Ovary (tissue), 7 donors: ENCODE measurements at regions not wholly inside any gene's neighbourhood (a gene's known extent, or its start where the extent isn't known, plus 50 kb on each side); places are given as distances from the start of the nearest gene placed in this dataset.

Experiments
- DNase-seq, 5 donors: peaks; one replicate each; pipeline ENCODE4 v3.0.0-alpha.2; 2019 to 2020
- H3K27ac ChIP-seq, 2 donors: fragments of 200-600 bp; one replicate each; pipeline versions ENCODE4 v1.5.1 to v1.8.0; 2019 to 2022
- H3K27me3 ChIP-seq: fragments of 200-600 bp; one replicate; pipeline ENCODE4 v1.8.0; 2022
- H3K36me3 ChIP-seq: fragments of 200-600 bp; sonication (generic); one replicate; pipeline ENCODE4 v1.5.1; 2019
- H3K4me1 ChIP-seq: one replicate; pipeline ENCODE4 v1.8.1; 2013; ENCODE audit warnings: mild to moderate bottlenecking, moderate library complexity; ENCODE audit not compliant: insufficient read depth
- H3K4me3 ChIP-seq: fragments of 200-600 bp; sonication (generic); one replicate; pipeline ENCODE4 v1.5.1; 2017
- H3K9me3 ChIP-seq, 2 donors: fragments of 200-600 bp in 1 of 2; sonication (generic) in 1 of 2; one replicate each; pipeline versions ENCODE4 v1.5.1 to v1.8.1; 2013 to 2019; ENCODE audit warnings: mild to moderate bottlenecking in 1 of 2, moderate library complexity in 1 of 2
- EP300 ChIP-seq: sonication (generic); formaldehyde crosslinking; IDR thresholded peaks from one replicate; pipeline ENCODE4 v1.6.1; 2017; ENCODE audit warnings: antibody characterized with exemption
- POLR2A ChIP-seq: fragments of 450-650 bp; IDR thresholded peaks from one replicate; pipeline ENCODE4 v1.6.1; 2017; ENCODE audit warnings: antibody characterized with exemption, mild to moderate bottlenecking, moderate library complexity
- WGBS, 3 donors: extraction: QIAGEN DNeasy Blood & Tissue Kit in 1 of 3; methylation state at CpG; one replicate each; pipeline versions ENCODE4 v1.1.5 to v1.1.7; 2013 to 2017; 5-methylcytosine and 5-hydroxymethylcytosine counted together
- intact Hi-C, 4 donors: fragments of 100-400 bp; cut with DNase I; formaldehyde crosslinking; loops; one replicate each; pipeline versions ENCODE4 v1.11.0 to v1.15.1; 2022 to 2023
- TF ChIP-seq, protein P1 (sequence below), 3 donors: fragments of 450-650 bp in 2 of 3; fragments of 200-600 bp in 1 of 3; IDR thresholded peaks; one replicate each; pipeline versions ENCODE4 v1.5.1 to v1.8.0; 2016 to 2022; ENCODE audit warnings: antibody characterized with exemption in 3 of 3, mild to moderate bottlenecking in 1 of 3
- donor health status: DM: no; HTN: no; CAD: no; lungs with moderate emphysema.
- donor health status: DM: no; HTN: no; CAD: no.
- donor health status: Bipolar disorder and iron deficiency.
- donor health status: DM: no; HTN: no; CAD: no.
- donor health status: DM: yes; HTN: yes; CAD: no.

- no peak overlapping the region for H3K4me3 ChIP-seq
- H3K9me3 ChIP-seq: no peaks in the 10 kb centered on the region
- no peak overlapping the region for H3K27ac ChIP-seq
- H3K4me1 ChIP-seq: peaks cover 2% of the 10 kb centered on the region
- H3K27me3 ChIP-seq: no peaks in the 10 kb centered on the region
- no peak for TF ChIP-seq EP300
- TF ChIP-seq POLR2A: no peak
- TF ChIP-seq, protein P1, sequence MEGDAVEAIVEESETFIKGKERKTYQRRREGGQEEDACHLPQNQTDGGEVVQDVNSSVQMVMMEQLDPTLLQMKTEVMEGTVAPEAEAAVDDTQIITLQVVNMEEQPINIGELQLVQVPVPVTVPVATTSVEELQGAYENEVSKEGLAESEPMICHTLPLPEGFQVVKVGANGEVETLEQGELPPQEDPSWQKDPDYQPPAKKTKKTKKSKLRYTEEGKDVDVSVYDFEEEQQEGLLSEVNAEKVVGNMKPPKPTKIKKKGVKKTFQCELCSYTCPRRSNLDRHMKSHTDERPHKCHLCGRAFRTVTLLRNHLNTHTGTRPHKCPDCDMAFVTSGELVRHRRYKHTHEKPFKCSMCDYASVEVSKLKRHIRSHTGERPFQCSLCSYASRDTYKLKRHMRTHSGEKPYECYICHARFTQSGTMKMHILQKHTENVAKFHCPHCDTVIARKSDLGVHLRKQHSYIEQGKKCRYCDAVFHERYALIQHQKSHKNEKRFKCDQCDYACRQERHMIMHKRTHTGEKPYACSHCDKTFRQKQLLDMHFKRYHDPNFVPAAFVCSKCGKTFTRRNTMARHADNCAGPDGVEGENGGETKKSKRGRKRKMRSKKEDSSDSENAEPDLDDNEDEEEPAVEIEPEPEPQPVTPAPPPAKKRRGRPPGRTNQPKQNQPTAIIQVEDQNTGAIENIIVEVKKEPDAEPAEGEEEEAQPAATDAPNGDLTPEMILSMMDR (IDR thresholded peaks at IDR 0.05): no peak
- 55 to 65% (median 63%) methylated on average over 2 of the region's 2 CpGs for WGBS, 3 donors
- DNase-seq: no peak
- H3K36me3 ChIP-seq: no peaks in the 10 kb centered on the region
- intact Hi-C loops: no loop called here
Measured at GRCh38 chr5:20370061-20370460, 382.1 kb upstream of the CDH18 start.

- no peaks in the 10 kb centered on the region for H3K9me3 ChIP-seq
- H3K27ac ChIP-seq: no peak overlapping the region
- no peaks in the 10 kb centered on the region for H3K27me3 ChIP-seq
- WGBS, 3 donors: 15 to 47% (median 27%) methylated on average over 3 of the region's 3 CpGs
- H3K4me1 ChIP-seq: peaks cover 2% of the 10 kb centered on the region
- H3K36me3 ChIP-seq: no peaks in the 10 kb centered on the region
- intact Hi-C loops: no loop called here
- TF ChIP-seq POLR2A: no peak
- TF ChIP-seq, protein P1 (IDR thresholded peaks at IDR 0.05): no peak
- no peak for TF ChIP-seq EP300
- DNase-seq: no peak
- H3K4me3 ChIP-seq: no peak overlapping the region
Measured at GRCh38 chr5:20369518-20369885, 381.5 kb upstream of the CDH18 start.

GRCh38 chr5:20368571-20369517, 380.8 kb upstream of the CDH18 start:
- 42 to 49% (median 47%) methylated on average over 3 of the region's 3 CpGs for WGBS, 3 donors
- no peaks in the 10 kb centered on the region for H3K9me3 ChIP-seq
- H3K36me3 ChIP-seq: no peaks in the 10 kb centered on the region
- TF ChIP-seq, protein P1 (IDR thresholded peaks at IDR 0.05): no peak
- TF ChIP-seq EP300: no peak
- TF ChIP-seq POLR2A: no peak
- H3K4me1 ChIP-seq: peaks cover 2% of the 10 kb centered on the region
- H3K27me3 ChIP-seq: no peaks in the 10 kb centered on the region
- intact Hi-C loops: no loop called here
- no peak overlapping the region for H3K27ac ChIP-seq
- no peak overlapping the region for H3K4me3 ChIP-seq
- no peak for DNase-seq

DNA sequence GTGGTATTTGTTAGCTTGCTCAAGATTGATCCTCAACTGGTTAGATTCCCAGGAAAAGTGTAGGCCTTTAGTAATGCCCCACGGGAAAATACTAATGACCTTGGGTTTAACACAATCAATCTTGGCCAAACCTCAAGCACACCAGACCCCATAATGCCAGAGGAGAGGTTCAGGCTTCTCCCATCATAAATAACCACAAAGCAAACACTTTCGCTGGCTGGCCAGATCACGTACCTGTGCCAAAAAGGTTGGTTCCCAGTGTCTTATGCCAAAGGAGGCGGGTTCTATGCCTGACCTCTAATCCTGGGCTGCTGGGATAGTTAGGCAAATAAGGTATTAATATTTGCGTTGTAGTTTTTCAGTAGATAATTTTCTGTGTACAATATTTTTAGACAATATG, 379.2 kb upstream of the CDH18 start:
- Histone ChIP-seq H3K4me3 (no peak overlapping the region), H3K9me3 (no peaks in the 10 kb centered on the region), H3K4me1 (peaks cover 2% of the 10 kb centered on the region), H3K27me3 (no peaks in the 10 kb centered on the region), H3K36me3 (no peaks in the 10 kb centered on the region), H3K27ac (no peak overlapping the region)
- no peak for DNase-seq
- 62 to 79% (median 71%) methylated on average over 5 of the region's 5 CpGs for WGBS, 3 donors
- no peak for TF ChIP-seq POLR2A
- no peak for TF ChIP-seq EP300
- TF ChIP-seq, protein P1 (IDR thresholded peaks at IDR 0.05): no peak
- intact Hi-C loops: no loop called here
